Hepatocyte (in vitro differentiated cells): ENCODE measurements at regions not wholly inside any gene's neighbourhood (a gene's known extent, or its start where the extent isn't known, plus 50 kb on each side); places are given as distances from the start of the nearest gene placed in this dataset.

ENCODE experiments used
- CTCF ChIP-seq: fragments of 200-600 bp; sonication (generic); IDR thresholded peaks from 2 replicates; pipeline ENCODE4 v1.5.1; 2016; ENCODE audit warnings: antibody characterized with exemption, mild to moderate bottlenecking; ENCODE audit not compliant: poor library complexity
- EZH2 ChIP-seq: fragments of 200-600 bp; sonication (generic); IDR thresholded peaks from 2 replicates; pipeline ENCODE4 v1.6.1; 2016; ENCODE audit warnings: antibody characterized with exemption, mild to moderate bottlenecking, borderline replicate concordance

DNA sequence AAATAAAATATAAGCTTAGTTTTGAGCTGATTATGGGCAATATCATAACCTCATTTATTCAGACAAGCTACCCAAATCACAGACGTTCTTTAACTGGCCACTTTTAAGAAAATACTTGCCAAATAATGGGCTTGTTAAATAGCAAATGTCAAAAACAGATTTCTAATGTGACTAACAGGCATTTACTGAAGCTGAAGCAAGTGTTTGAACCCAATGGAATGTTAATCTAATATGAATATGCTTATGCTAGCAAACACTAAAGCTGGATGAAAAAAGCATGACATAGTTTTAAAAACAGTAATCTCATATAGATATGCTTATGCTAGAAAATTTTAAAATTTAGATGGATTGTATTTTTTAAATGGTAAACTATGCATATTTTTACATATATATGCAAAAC, 411.6 kb upstream of the PTGER4 start:
- TF ChIP-seq CTCF: no peak
- no peak for TF ChIP-seq EZH2
